MCF 10A (cell line): ENCODE measurements at regions not wholly inside any gene's neighbourhood (a gene's known extent, or its start where the extent isn't known, plus 50 kb on each side); places are given as distances from the start of the nearest gene placed in this dataset.

Experiments
- BruUV-seq: library from RNA; stranded (reverse); fragments of 400-500 nt; replicated peaks from 2 replicates; lab custom pipeline; 2021; lab: Mats Ljungman, UMichigan
- CTCF ChIA-PET: fragments of 300-600 bp; sonication (Branson Sonifier 250); formaldehyde crosslinking; extraction: SDS; loops from one replicate; lab custom pipeline; 2021; ENCODE audit warnings: antibody characterized with exemption, inconsistent platforms; lab: Yijun Ruan, JAX
- POLR2A ChIA-PET: fragments of 300-600, 350-650 bp; sonication (Branson Sonifier 250); formaldehyde crosslinking; extraction: SDS; loops from one replicate; lab custom pipeline; 2020; ENCODE audit warnings: antibody characterized with exemption, inconsistent platforms; lab: Yijun Ruan, JAX
- DNase-seq: peaks from one replicate; pipeline ENCODE4 v3.0.0-alpha.2; 2018; ENCODE audit not compliant: unreplicated experiment
- H3K27ac Mint-ChIP-seq: one replicate; pipeline ENCODE4 v1.8.0; 2022; ENCODE audit warnings: mild to moderate bottlenecking, low read depth, mixed read lengths; ENCODE audit not compliant: unreplicated experiment
- H3K27me3 Mint-ChIP-seq: one replicate; pipeline ENCODE4 v1.8.0; 2022; ENCODE audit warnings: mixed read lengths; ENCODE audit not compliant: insufficient read depth, unreplicated experiment
- H3K36me3 Mint-ChIP-seq: one replicate; pipeline ENCODE4 v1.8.0; 2022; ENCODE audit warnings: mild to moderate bottlenecking, moderate library complexity, mixed read lengths; ENCODE audit not compliant: insufficient read depth, unreplicated experiment
- H3K4me1 Mint-ChIP-seq: one replicate; pipeline ENCODE4 v1.8.0; 2022; ENCODE audit warnings: mixed read lengths; ENCODE audit not compliant: insufficient read depth, unreplicated experiment
- H3K4me3 Mint-ChIP-seq: one replicate; pipeline ENCODE4 v1.8.0; 2022; ENCODE audit warnings: mild to moderate bottlenecking, moderate library complexity, mixed read lengths; ENCODE audit not compliant: unreplicated experiment
- H3K9me3 Mint-ChIP-seq: one replicate; pipeline ENCODE4 v1.8.0; 2022; ENCODE audit warnings: mixed read lengths; ENCODE audit not compliant: unreplicated experiment
- CTCF ChIP-seq: fragments of 200-600 bp; IDR thresholded peaks from one replicate; pipeline ENCODE4 v1.8.0; 2022; ENCODE audit warnings: antibody characterized with exemption, mild to moderate bottlenecking; ENCODE audit not compliant: unreplicated experiment
- intact Hi-C: fragments of 100-400 bp; cut with micrococcal nuclease; formaldehyde crosslinking; loops from 2 replicates; pipeline ENCODE4 v1.14.1; 2022

GRCh38 chr2:150561076-150561475, 73.6 kb upstream of the RND3 start:
- CTCF ChIA-PET: interaction anchor here (0.7 kb wide), 1 partner anchor 9 kb away, joined by 3 read pairs; no protein-coding TSS in a partner anchor
- no peaks in the 10 kb centered on the region for H3K9me3 Mint-ChIP-seq
- H3K27ac Mint-ChIP-seq: no peak overlapping the region
- intact Hi-C loops: no loop called here
- POLR2A ChIA-PET: interaction anchor here (0.7 kb wide), 1 partner anchor 23 kb away, joined by 5 read pairs; no protein-coding TSS in a partner anchor
- no peaks in the 10 kb centered on the region for H3K27me3 Mint-ChIP-seq
- H3K4me3 Mint-ChIP-seq: no peak overlapping the region
- no peak for DNase-seq
- no peaks in the 10 kb centered on the region for H3K4me1 Mint-ChIP-seq
- H3K36me3 Mint-ChIP-seq: no peaks in the 10 kb centered on the region
- no TSS peak for BruUV-seq
- no peak for TF ChIP-seq CTCF

GRCh38 chr2:150557020-150557600, 69.6 kb upstream of the RND3 start:
- TF ChIP-seq CTCF: no peak
- H3K27ac Mint-ChIP-seq: no peak overlapping the region
- H3K9me3 Mint-ChIP-seq: no peaks in the 10 kb centered on the region
- no TSS peak for BruUV-seq
- intact Hi-C loops: no loop called here
- ChIA-PET CTCF (interaction anchor here (0.6 kb wide), 1 partner anchor 70 kb away, joined by 3 read pairs; no protein-coding TSS in a partner anchor), POLR2A (no interaction called here)
- DNase-seq: no peak
- H3K4me3 Mint-ChIP-seq: no peak overlapping the region
- no peaks in the 10 kb centered on the region for H3K36me3 Mint-ChIP-seq
- H3K4me1 Mint-ChIP-seq: peaks cover 9% of the 10 kb centered on the region
- no peaks in the 10 kb centered on the region for H3K27me3 Mint-ChIP-seq

GRCh38 chr2:150555611-150556356, 68.3 kb upstream of the RND3 start:
- H3K27ac Mint-ChIP-seq: no peak overlapping the region
- POLR2A ChIA-PET: no interaction called here

More at GRCh38 chr2:150555611-150556356, 68.3 kb upstream of the RND3 start:
- no peaks in the 10 kb centered on the region for H3K9me3 Mint-ChIP-seq
- no TSS peak for BruUV-seq
- H3K27me3 Mint-ChIP-seq: no peaks in the 10 kb centered on the region
- H3K4me3 Mint-ChIP-seq: no peak overlapping the region
- CTCF ChIA-PET: interaction anchor here (0.6 to 1.0 kb wide), 2 partner anchors 67 to 610 kb away, joined by 3 read pairs; no protein-coding TSS in a partner anchor
- no peak for TF ChIP-seq CTCF
- intact Hi-C loops: no loop called here
- peaks cover 10% of the 10 kb centered on the region for H3K4me1 Mint-ChIP-seq
- no peaks in the 10 kb centered on the region for H3K36me3 Mint-ChIP-seq
- DNase-seq: no peak
